Fibroblast of lung (primary cell): ENCODE measurements at regions not wholly inside any gene's neighbourhood (a gene's known extent, or its start where the extent isn't known, plus 50 kb on each side); places are given as distances from the start of the nearest gene placed in this dataset.

Experiments used
- EZH2 ChIP-seq: IDR thresholded peaks from 2 replicates; pipeline ENCODE4 v1.5.1; 2012; ENCODE audit warnings: low read length, control low read depth, mild to moderate bottlenecking; ENCODE audit errors: missing control alignments
- TF ChIP-seq, protein P1 (sequence below), 2 donors: IDR thresholded peaks in 1 of 2; conservative IDR thresholded peaks in 1 of 2; 1 replicate in 1 of 2; 2 replicates in 1 of 2; pipeline ENCODE4 v1.5.1; 2011 to 2012; ENCODE audit warnings: low read length in 2 of 2, control low read depth in 1 of 2, inconsistent platforms in 1 of 2, low read depth in 1 of 2, mild to moderate bottlenecking in 1 of 2

DNA sequence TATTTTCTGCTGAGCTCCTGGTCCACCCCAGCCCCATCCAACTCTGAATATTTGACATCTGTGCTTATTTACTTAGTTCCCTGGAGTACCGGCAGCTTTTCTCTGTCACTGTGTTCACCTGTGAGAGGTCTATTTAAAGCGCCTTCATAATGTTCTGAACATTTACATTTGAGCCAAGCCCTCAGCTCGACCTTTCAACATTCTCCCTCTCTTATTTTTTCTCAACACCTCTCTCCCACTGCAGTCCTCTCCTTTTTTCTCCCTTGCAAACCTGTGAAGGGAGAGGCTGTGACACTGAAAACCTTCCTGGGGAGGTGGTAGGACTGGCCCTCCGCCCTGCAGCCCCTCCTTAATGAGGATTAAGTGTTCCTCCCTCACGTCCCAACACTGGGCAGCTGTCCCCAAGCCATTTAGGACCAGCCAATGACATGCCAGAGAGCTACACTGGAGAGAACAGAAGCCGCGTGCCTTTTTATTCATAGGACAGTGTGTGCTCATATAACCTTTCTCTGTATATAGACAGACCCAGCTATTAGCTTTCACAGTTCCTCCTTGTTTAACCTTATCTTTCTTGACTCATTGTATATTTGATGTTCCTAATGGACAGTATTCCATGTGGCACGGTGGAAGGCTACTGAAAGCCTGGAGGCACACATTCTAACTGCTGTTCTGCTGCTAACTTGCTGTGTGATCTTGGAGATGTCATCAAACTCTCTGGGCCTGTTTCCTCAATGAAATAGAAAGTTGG is 134.8 kb downstream of the NUFIP1 start:
- TF ChIP-seq, protein P1, sequence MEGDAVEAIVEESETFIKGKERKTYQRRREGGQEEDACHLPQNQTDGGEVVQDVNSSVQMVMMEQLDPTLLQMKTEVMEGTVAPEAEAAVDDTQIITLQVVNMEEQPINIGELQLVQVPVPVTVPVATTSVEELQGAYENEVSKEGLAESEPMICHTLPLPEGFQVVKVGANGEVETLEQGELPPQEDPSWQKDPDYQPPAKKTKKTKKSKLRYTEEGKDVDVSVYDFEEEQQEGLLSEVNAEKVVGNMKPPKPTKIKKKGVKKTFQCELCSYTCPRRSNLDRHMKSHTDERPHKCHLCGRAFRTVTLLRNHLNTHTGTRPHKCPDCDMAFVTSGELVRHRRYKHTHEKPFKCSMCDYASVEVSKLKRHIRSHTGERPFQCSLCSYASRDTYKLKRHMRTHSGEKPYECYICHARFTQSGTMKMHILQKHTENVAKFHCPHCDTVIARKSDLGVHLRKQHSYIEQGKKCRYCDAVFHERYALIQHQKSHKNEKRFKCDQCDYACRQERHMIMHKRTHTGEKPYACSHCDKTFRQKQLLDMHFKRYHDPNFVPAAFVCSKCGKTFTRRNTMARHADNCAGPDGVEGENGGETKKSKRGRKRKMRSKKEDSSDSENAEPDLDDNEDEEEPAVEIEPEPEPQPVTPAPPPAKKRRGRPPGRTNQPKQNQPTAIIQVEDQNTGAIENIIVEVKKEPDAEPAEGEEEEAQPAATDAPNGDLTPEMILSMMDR (conservative IDR thresholded peaks at IDR 0.05 in 1 of 2, IDR thresholded peaks at IDR 0.05 in 1 of 2; ENCODE audit: low read depth in 1 of 2, low read length in 2 of 2): no peak
- no peak for TF ChIP-seq EZH2
